OCI-LY7 (cell line): ENCODE measurements at regions not wholly inside any gene's neighbourhood (a gene's known extent, or its start where the extent isn't known, plus 50 kb on each side); places are given as distances from the start of the nearest gene placed in this dataset.

Experiments
- BruUV-seq: library from RNA; stranded (reverse); fragments of 400-500 nt; replicated peaks from 2 replicates; lab custom pipeline; 2021; lab: Mats Ljungman, UMichigan
- CTCF ChIA-PET: fragments of 300-600 bp; sonication (Branson Sonifier 250); formaldehyde crosslinking; loops from one replicate; lab custom pipeline; 2022; ENCODE audit warnings: antibody characterized with exemption; ENCODE audit not compliant: unreplicated experiment; lab: Charles Lee
- POLR2A ChIA-PET: fragments of 300-600 bp; sonication (Branson Sonifier 250); formaldehyde crosslinking; loops from one replicate; lab custom pipeline; 2022; ENCODE audit warnings: antibody characterized with exemption; lab: Charles Lee
- DNase-seq: peaks from one replicate; pipeline ENCODE4 v3.0.0-alpha.2; 2015; ENCODE audit warnings: low spot score
- H2AFZ ChIP-seq: fragments of 200-600 bp; sonication (generic), shearing (Covaris generic); 2 replicates; pipeline ENCODE4 v1.6.1; 2014; ENCODE audit warnings: mild to moderate bottlenecking, antibody characterized with exemption, low read length, moderate library complexity
- H3K27ac ChIP-seq: fragments of 200-600 bp; sonication (generic); 2 replicates; pipeline ENCODE4 v1.5.1; 2014; ENCODE audit warnings: mixed run types, low read depth, mild to moderate bottlenecking, moderate library complexity, low read length, inconsistent platforms; ENCODE audit not compliant: poor library complexity, severe bottlenecking
- H3K36me3 ChIP-seq: fragments of 200-600 bp; sonication (generic); 2 replicates; pipeline ENCODE4 v1.6.1; 2014; ENCODE audit warnings: mild to moderate bottlenecking, antibody characterized with exemption, low read length, moderate library complexity, mixed read lengths; ENCODE audit not compliant: insufficient read depth
- H3K4me1 ChIP-seq: fragments of 200-600 bp; sonication (generic); 2 replicates; pipeline ENCODE4 v1.5.1; 2014; ENCODE audit warnings: mild to moderate bottlenecking, low read length; ENCODE audit not compliant: insufficient read depth, poor library complexity, severe bottlenecking
- H3K4me2 ChIP-seq: fragments of 200-600 bp; sonication (generic); 2 replicates; pipeline ENCODE4 v1.6.1; 2014; ENCODE audit warnings: mild to moderate bottlenecking, low read length
- H3K4me3 ChIP-seq: fragments of 200-600 bp; sonication (generic); 2 replicates; pipeline ENCODE4 v1.5.1; 2014; ENCODE audit warnings: mild to moderate bottlenecking, low read depth, low read length; ENCODE audit not compliant: poor library complexity, severe bottlenecking
- H3K79me2 ChIP-seq: fragments of 200-600 bp; sonication (generic); 2 replicates; pipeline ENCODE4 v1.6.1; 2016; ENCODE audit warnings: low read depth, mild to moderate bottlenecking, low read length, moderate library complexity, mixed read lengths; ENCODE audit not compliant: insufficient read depth
- H3K9me2 ChIP-seq: fragments of 200-600 bp; sonication (generic); 2 replicates; pipeline ENCODE4 v1.6.1; 2016; ENCODE audit warnings: mild to moderate bottlenecking, low read length, mixed read lengths; ENCODE audit not compliant: insufficient read depth
- H3K9me3 ChIP-seq: fragments of 200-600 bp; sonication (generic); 2 replicates; pipeline ENCODE4 v1.6.1; 2014; ENCODE audit warnings: mild to moderate bottlenecking, mixed run types, low read length, mixed read lengths
- H4K20me1 ChIP-seq: fragments of 200-600 bp; sonication (generic); 2 replicates; pipeline ENCODE4 v1.6.1; 2014; ENCODE audit warnings: mild to moderate bottlenecking, antibody characterized with exemption, low read length, moderate library complexity, mixed read lengths; ENCODE audit not compliant: insufficient read depth
- CTCF ChIP-seq: fragments of 200-600 bp; sonication (generic); conservative IDR thresholded peaks from 2 replicates; pipeline ENCODE4 v1.5.1; 2014; ENCODE audit warnings: mild to moderate bottlenecking, antibody characterized with exemption, low read length, moderate library complexity, mixed read lengths
- EZH2phosphoT487 ChIP-seq: fragments of 200-600 bp; sonication (generic); IDR thresholded peaks from 2 replicates; pipeline ENCODE4 v1.6.1; 2018; ENCODE audit warnings: low read depth, borderline replicate concordance, mild to moderate bottlenecking, mixed run types, antibody characterized with exemption, low read length, moderate library complexity, mixed read lengths
- intact Hi-C: fragments of 100-400 bp; cut with micrococcal nuclease; formaldehyde crosslinking; loops from one replicate; pipeline ENCODE4 v1.10.0; 2022; ENCODE audit not compliant: unreplicated experiment

DNA sequence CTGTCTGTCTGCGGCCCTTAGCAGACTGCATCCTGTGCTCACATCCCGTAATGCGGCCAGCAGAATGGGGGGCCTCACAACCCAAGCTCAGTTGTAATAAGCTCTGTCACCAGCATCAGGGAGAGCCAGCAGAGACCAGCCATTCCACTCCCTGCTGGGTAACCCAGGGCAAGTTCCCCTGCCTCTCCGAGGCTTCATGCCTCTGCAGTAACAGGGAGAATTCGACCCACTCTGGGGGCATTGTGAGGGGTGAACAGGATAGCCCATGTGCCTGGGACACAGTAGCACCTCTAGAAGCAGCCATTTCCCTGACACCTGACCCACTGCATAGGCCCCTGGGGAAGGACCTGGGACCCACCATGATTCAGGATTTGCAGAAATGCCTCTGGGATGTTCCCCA, 461.2 kb downstream of the MATN1 start:
- no peaks in the 10 kb centered on the region for H3K36me3 ChIP-seq
- no peak overlapping the region for H2AFZ ChIP-seq
- H3K9me3 ChIP-seq: no peaks in the 10 kb centered on the region
- no peaks in the 10 kb centered on the region for H3K9me2 ChIP-seq
- no TSS peak for BruUV-seq
- no peak overlapping the region for H3K4me3 ChIP-seq
- H3K79me2 ChIP-seq: no peaks in the 10 kb centered on the region
- H3K4me2 ChIP-seq: no peak overlapping the region
- intact Hi-C loops: no loop called here
- H4K20me1 ChIP-seq: no peaks in the 10 kb centered on the region
- POLR2A ChIA-PET: no interaction called here
- no peaks in the 10 kb centered on the region for H3K4me1 ChIP-seq
- DNase-seq: no peak
- TF ChIP-seq EZH2phosphoT487: no peak
- no peak for TF ChIP-seq CTCF
- H3K27ac ChIP-seq: no peak overlapping the region
- CTCF ChIA-PET: interaction anchor here (0.5 kb wide), 1 partner anchor 19 kb away, joined by 3 read pairs; no protein-coding TSS in a partner anchor

- H3K9me2 ChIP-seq: no peaks in the 10 kb centered on the region
- BruUV-seq: no TSS peak
- H3K4me3 ChIP-seq: no peak overlapping the region
- no peaks in the 10 kb centered on the region for H3K9me3 ChIP-seq
- CTCF ChIA-PET: no interaction called here
- H2AFZ ChIP-seq: no peak overlapping the region
- no peaks in the 10 kb centered on the region for H3K36me3 ChIP-seq
- TF ChIP-seq CTCF (no peak), EZH2phosphoT487 (no peak)
- no peaks in the 10 kb centered on the region for H3K79me2 ChIP-seq
- intact Hi-C loops: no loop called here
- H3K4me1 ChIP-seq: no peaks in the 10 kb centered on the region
- no peak for DNase-seq
- H3K4me2 ChIP-seq: no peak overlapping the region
- no peak overlapping the region for H3K27ac ChIP-seq
- no peaks in the 10 kb centered on the region for H4K20me1 ChIP-seq
- POLR2A ChIA-PET: no interaction called here
Observed at GRCh38 chr1:30260318-30260717, 463.1 kb downstream of the MATN1 start.

DNA sequence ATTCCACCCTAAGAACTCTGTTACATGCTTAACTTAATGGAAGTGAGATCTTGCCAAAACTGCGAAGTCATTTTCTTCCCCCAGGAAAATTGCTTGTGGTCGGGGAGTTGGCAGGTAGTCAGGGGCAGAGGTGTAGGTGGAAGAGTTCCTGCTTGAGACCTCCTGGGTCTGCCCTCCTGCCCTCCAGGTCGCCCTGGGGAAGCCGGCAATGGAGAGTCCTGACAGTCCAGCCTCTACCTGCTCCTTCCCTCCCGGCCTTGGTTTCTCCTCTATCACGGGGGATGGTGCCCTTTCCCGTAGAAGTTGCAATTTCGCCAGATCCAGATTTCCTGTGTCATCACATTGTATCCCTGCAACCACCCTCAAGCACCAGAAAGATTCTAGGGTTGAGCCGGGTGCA, 463.8 kb downstream of the MATN1 start:
- no peaks in the 10 kb centered on the region for H3K9me2 ChIP-seq
- H3K4me3 ChIP-seq: no peak overlapping the region
- POLR2A ChIA-PET: no interaction called here
- BruUV-seq: no TSS peak
- intact Hi-C loops: no loop called here
- no peaks in the 10 kb centered on the region for H3K79me2 ChIP-seq
- no peak for DNase-seq
- H3K36me3 ChIP-seq: no peaks in the 10 kb centered on the region
- CTCF ChIA-PET: no interaction called here
- no peaks in the 10 kb centered on the region for H3K9me3 ChIP-seq
- H4K20me1 ChIP-seq: no peaks in the 10 kb centered on the region
- no peak overlapping the region for H3K4me2 ChIP-seq
- TF ChIP-seq CTCF: no peak
- no peak for TF ChIP-seq EZH2phosphoT487
- no peaks in the 10 kb centered on the region for H3K4me1 ChIP-seq
- no peak overlapping the region for H3K27ac ChIP-seq
- no peak overlapping the region for H2AFZ ChIP-seq
